Endometrial microvascular endothelial cells (primary cell): ENCODE measurements at regions not wholly inside any gene's neighbourhood (a gene's known extent, or its start where the extent isn't known, plus 50 kb on each side); places are given as distances from the start of the nearest gene placed in this dataset.

Experiments
- in situ Hi-C: cut with HindIII; loops from 2 replicates; pipeline ENCODE4 v1.10.0; 2017; ENCODE audit warnings: low sequenced_read_pairs, low pct_unique_long_range_greater_than_20kb; ENCODE audit errors: inconsistent ontology term

- in situ Hi-C loops = no loop called here
Observed at GRCh38 chr4:157832596-157832995, 340.2 kb downstream of the GASK1B start.

GRCh38 chr4:157824021-157824420, 348.8 kb downstream of the GASK1B start:
- in situ Hi-C loops = no loop called here

- in situ Hi-C loops = no loop called here
Observed at GRCh38 chr4:157821814-157822213, 351.0 kb downstream of the GASK1B start.

- in situ Hi-C loops = no loop called here
Observed at GRCh38 chr4:157819693-157820464, 352.9 kb downstream of the GASK1B start.

- in situ Hi-C loops = no loop called here
Observed at GRCh38 chr4:157818946-157819692, 353.7 kb downstream of the GASK1B start.

GRCh38 chr4:157810137-157810774, 362.6 kb downstream of the GASK1B start:
- in situ Hi-C loops = no loop called here

- in situ Hi-C loops = no loop called here
Observed at GRCh38 chr4:157808796-157809383, 363.9 kb downstream of the GASK1B start.

- in situ Hi-C loops = no loop called here
Observed at GRCh38 chr4:157806184-157806583, 366.6 kb downstream of the GASK1B start.

- in situ Hi-C loops = no loop called here
Observed at GRCh38 chr4:157804986-157805385, 367.8 kb downstream of the GASK1B start.

- in situ Hi-C loops = no loop called here
Observed at GRCh38 chr4:157803845-157804521, 368.8 kb downstream of the GASK1B start.

GRCh38 chr4:157803421-157803820, 369.4 kb downstream of the GASK1B start:
- in situ Hi-C loops = no loop called here

GRCh38 chr4:157795495-157795894, 377.3 kb downstream of the GASK1B start:
- in situ Hi-C loops = no loop called here

GRCh38 chr4:157792716-157793115, 380.1 kb downstream of the GASK1B start:
- in situ Hi-C loops = no loop called here

GRCh38 chr4:157791236-157791635, 381.6 kb downstream of the GASK1B start:
- in situ Hi-C loops = no loop called here

- in situ Hi-C loops = no loop called here
Observed at GRCh38 chr4:157787618-157788017, 385.2 kb downstream of the GASK1B start.

GRCh38 chr4:157781361-157781760, 391.5 kb downstream of the GASK1B start:
- in situ Hi-C loops = no loop called here

GRCh38 chr4:157779081-157779480, 393.7 kb downstream of the GASK1B start:
- in situ Hi-C loops = no loop called here

GRCh38 chr4:157776930-157777528, 395.8 kb downstream of the GASK1B start:
- in situ Hi-C loops = no loop called here

- in situ Hi-C loops = no loop called here
Observed at GRCh38 chr4:157775971-157776370, 396.9 kb downstream of the GASK1B start.
